Activated gamma-delta T cell treated with Interleukin-2 at 50 U/mL for 16 hours (primary cell): ENCODE measurements at regions not wholly inside any gene's neighbourhood (a gene's known extent, or its start where the extent isn't known, plus 50 kb on each side); places are given as distances from the start of the nearest gene placed in this dataset.
"Not testable (repeated sequence)": the region's sequence is repeated elsewhere in the genome, so short reads cannot be mapped to it uniquely, and the experiment has no call there.

Source experiments
- DNase-seq: peaks from one replicate; pipeline ENCODE4 v3.0.0-alpha.2; 2020

GRCh38 chr2:160584972-160585494, 91.4 kb upstream of the RBMS1 start:
- DNase-seq = no peak

- DNase-seq = no peak
Measured at GRCh38 chr2:160590664-160591063, 97.1 kb upstream of the RBMS1 start.

GRCh38 chr2:160592401-160592800, 98.8 kb upstream of the RBMS1 start:
- no peak for DNase-seq

- no peak for DNase-seq
Measured at GRCh38 chr2:160592993-160593392, 99.4 kb upstream of the RBMS1 start.

GRCh38 chr2:160596441-160596840, 102.8 kb upstream of the RBMS1 start:
- no peak for DNase-seq

GRCh38 chr2:160600437-160600836, 106.8 kb upstream of the RBMS1 start:
- not testable (repeated sequence) for DNase-seq

- no peak for DNase-seq
Measured at GRCh38 chr2:160602073-160602472, 108.5 kb upstream of the RBMS1 start.

- no peak for DNase-seq
Measured at GRCh38 chr2:160603771-160604510, 110.3 kb upstream of the RBMS1 start.

- DNase-seq = no peak
Measured at GRCh38 chr2:160606341-160606740, 112.7 kb upstream of the RBMS1 start.

GRCh38 chr2:160608599-160608998, 115.0 kb upstream of the RBMS1 start:
- DNase-seq = no peak

- DNase-seq = no peak
Measured at GRCh38 chr2:160609346-160609745, 115.7 kb upstream of the RBMS1 start.

- no peak for DNase-seq
Measured at GRCh38 chr2:160610041-160610440, 116.4 kb upstream of the RBMS1 start.

- no peak for DNase-seq
Measured at GRCh38 chr2:160612266-160612856, 118.8 kb upstream of the RBMS1 start.

GRCh38 chr2:160613466-160614153, 120.0 kb upstream of the RBMS1 start:
- DNase-seq = no peak

GRCh38 chr2:160614391-160614790, 120.8 kb upstream of the RBMS1 start:
- DNase-seq = no peak

- no peak for DNase-seq
Measured at GRCh38 chr2:160615706-160616105, 122.1 kb upstream of the RBMS1 start.

- DNase-seq = no peak
Measured at GRCh38 chr2:160616149-160616548, 122.5 kb upstream of the RBMS1 start.

- no peak for DNase-seq
Measured at GRCh38 chr2:160621748-160622147, 128.1 kb upstream of the RBMS1 start.

- not testable (repeated sequence) for DNase-seq
Measured at GRCh38 chr2:160628020-160628637, 134.5 kb upstream of the RBMS1 start.

- no peak for DNase-seq
Measured at GRCh38 chr2:160628811-160629210, 135.2 kb upstream of the RBMS1 start.

GRCh38 chr2:160630801-160631590, 137.4 kb upstream of the RBMS1 start:
- no peak for DNase-seq
